RWPE1 (cell line): ENCODE measurements at regions not wholly inside any gene's neighbourhood (a gene's known extent, or its start where the extent isn't known, plus 50 kb on each side); places are given as distances from the start of the nearest gene placed in this dataset.

Experiments
- CTCF ChIA-PET: fragments of 350-600 bp; sonication (Branson Sonifier 250); formaldehyde crosslinking; extraction: SDS; loops from one replicate; lab custom pipeline; 2021; lab: Yijun Ruan, JAX
- POLR2A ChIA-PET: fragments of 400-600 bp; formaldehyde crosslinking; extraction: SDS; loops from one replicate; lab custom pipeline; 2020; ENCODE audit warnings: antibody characterized with exemption; ENCODE audit not compliant: low non-redundant PET; lab: Yijun Ruan, JAX
- DNase-seq: peaks from one replicate; pipeline ENCODE4 v3.0.0; 2012; ENCODE audit warnings: low spot score
- H3K27ac ChIP-seq: fragments of 450-650 bp; 2 replicates; pipeline ENCODE4 v1.5.1; 2017
- CTCF ChIP-seq: fragments of 450-650 bp; conservative IDR thresholded peaks from 2 replicates; pipeline ENCODE4 v1.5.1; 2017; ENCODE audit warnings: low read depth, mild to moderate bottlenecking

GRCh38 chr4:171288816-171289432, 524.3 kb upstream of the GALNTL6 start:
- TF ChIP-seq CTCF: no peak
- ChIA-PET POLR2A (interaction anchor here (0.6 kb wide), 1 partner anchor 312 kb away, joined by 7 read pairs; no protein-coding TSS in a partner anchor), CTCF (no interaction called here)
- H3K27ac ChIP-seq: no peak overlapping the region
- DNase-seq: no peak

GRCh38 chr4:171281359-171281758, 531.8 kb upstream of the GALNTL6 start:
- no peak overlapping the region for H3K27ac ChIP-seq
- no peak for DNase-seq
- ChIA-PET CTCF (no interaction called here), POLR2A (no interaction called here)
- no peak for TF ChIP-seq CTCF

GRCh38 chr4:171279131-171279530, 534.1 kb upstream of the GALNTL6 start:
- ChIA-PET CTCF (no interaction called here), POLR2A (no interaction called here)
- DNase-seq: no peak
- no peak for TF ChIP-seq CTCF
- no peak overlapping the region for H3K27ac ChIP-seq

GRCh38 chr4:171266671-171267070, 546.5 kb upstream of the GALNTL6 start:
- CTCF ChIA-PET: no interaction called here
- TF ChIP-seq CTCF: no peak
- H3K27ac ChIP-seq: no peak overlapping the region
- DNase-seq: no peak
- POLR2A ChIA-PET: no interaction called here

- ChIA-PET CTCF (interaction anchor here (0.7 kb wide), 1 partner anchor 76 kb away, joined by 3 read pairs; no protein-coding TSS in a partner anchor), POLR2A (no interaction called here)
- H3K27ac ChIP-seq: no peak overlapping the region
- TF ChIP-seq CTCF: no peak
- no peak for DNase-seq
Measured at GRCh38 chr4:171265190-171265818, 547.9 kb upstream of the GALNTL6 start.

- CTCF ChIA-PET: no interaction called here
- POLR2A ChIA-PET: no interaction called here
- no peak for TF ChIP-seq CTCF
- DNase-seq: no peak
- no peak overlapping the region for H3K27ac ChIP-seq
Measured at GRCh38 chr4:171256223-171256622, 557.0 kb upstream of the GALNTL6 start.
